ENCODE measurements at regions not wholly inside any gene's neighbourhood (a gene's known extent, or its start where the extent isn't known, plus 50 kb on each side); places are given as distances from the start of the nearest gene placed in this dataset.

DNA sequence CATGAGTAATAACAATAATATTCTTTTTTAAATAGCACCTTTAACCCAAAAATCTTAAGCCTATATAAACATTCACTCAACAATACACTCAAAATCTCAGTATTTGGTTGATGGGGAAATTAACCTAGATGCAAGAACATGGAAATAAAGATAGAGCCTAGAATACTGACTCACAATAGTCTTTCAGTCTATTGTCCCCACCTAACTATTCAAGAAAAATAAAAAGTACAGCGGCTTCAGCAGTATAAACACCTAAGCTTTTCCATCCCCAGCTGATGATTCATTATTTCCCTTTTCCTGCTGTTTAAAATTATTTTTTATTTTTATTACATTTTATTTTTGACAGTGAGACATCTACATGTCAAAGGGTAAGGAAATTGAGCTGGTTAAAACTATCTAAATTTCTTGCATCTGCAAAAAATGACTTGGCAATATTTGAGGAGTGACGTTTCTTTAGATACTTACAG is 201.4 kb downstream of the FZD1 start (continued):
- no peak for TF ChIP-seq RUNX3 (IDR thresholded peaks at IDR 0.05; ENCODE audit: low read length)
- no peak for TF ChIP-seq RBBP5 (conservative IDR thresholded peaks at IDR 0.05)
- no peak for TF ChIP-seq PAX5 (IDR thresholded peaks at IDR 0.05; ENCODE audit: borderline replicate concordance, low read depth, low read length)
- no peak for TF ChIP-seq CREM (IDR thresholded peaks at IDR 0.05; ENCODE audit: low read depth)
- no peak for TF ChIP-seq GATAD2B (conservative IDR thresholded peaks at IDR 0.05; ENCODE audit: low read depth)
- no peak for TF ChIP-seq SP1 (IDR thresholded peaks at IDR 0.05; ENCODE audit: low read depth, low read length)
- no peak for TF ChIP-seq KAT2A (conservative IDR thresholded peaks at IDR 0.05; ENCODE audit: control insufficient read depth, low read depth, low read length)
- TF ChIP-seq HDGF (IDR thresholded peaks at IDR 0.05), result no peak
- no peak for TF ChIP-seq GABPA (IDR thresholded peaks at IDR 0.05; ENCODE audit: low read depth)

DNA sequence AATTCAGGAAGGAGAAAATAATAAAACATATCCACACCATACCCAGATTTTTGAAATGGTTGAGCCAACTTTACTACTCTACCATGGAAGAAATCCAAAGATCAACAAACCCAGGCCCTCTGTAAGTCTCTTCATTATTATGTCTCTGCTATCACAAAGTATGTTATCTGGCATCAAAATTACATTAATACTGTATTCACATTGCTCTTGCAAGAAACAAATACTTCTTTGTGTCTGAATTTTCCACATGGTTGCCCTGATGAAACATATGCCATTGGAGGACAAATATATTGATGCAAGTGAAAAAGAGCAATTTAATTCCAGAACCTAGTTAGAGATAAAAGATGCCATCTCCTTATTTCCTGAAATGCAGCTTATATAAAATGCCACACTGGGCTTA is 204.0 kb downstream of the FZD1 start:
- Histone ChIP-seq H3K36me3 (ENCODE audit: control insufficient read depth in 2 of 2, insufficient read depth in 2 of 2, low read length in 1 of 2) (no peaks in the 10 kb centered on the region), H3K27me3 (replicated peaks in 1 of 2; ENCODE audit: control insufficient read depth in 2 of 2, insufficient read depth in 2 of 2, low read length in 1 of 2) (no peaks in the 10 kb centered on the region), H3K4me2 (ENCODE audit: control insufficient read depth, insufficient read depth) (no peak overlapping the region), H3K9ac (ENCODE audit: control insufficient read depth, insufficient read depth, low read length) (no peak overlapping the region), H3K79me2 (ENCODE audit: control insufficient read depth, insufficient read depth, low read length) (no peaks in the 10 kb centered on the region), H4K20me1 (ENCODE audit: control insufficient read depth, insufficient read depth) (no peaks in the 10 kb centered on the region), H3K4me3 (no peak overlapping the region), H3K4me1 (ENCODE audit: control insufficient read depth, insufficient read depth, low read length) (no peaks in the 10 kb centered on the region), H3K27ac (ENCODE audit: control insufficient read depth, insufficient read depth) (no peak overlapping the region), H3K9me3 (replicated peaks; ENCODE audit: control insufficient read depth, insufficient read depth, low read length) (no peaks in the 10 kb centered on the region), H2AFZ (ENCODE audit: control insufficient read depth, low read depth, low read length) (no peak overlapping the region)
- ATAC-seq (no peak), DNase-seq (ENCODE audit: low read depth, low spot score) (no peak), FAIRE-seq (no peak)
- BruUV-seq (replicated peaks), result no TSS peak
- SMC1A ChIA-PET (ENCODE audit: uncharacterized antibody, unreplicated experiment), result no interaction called here
- RAD21 ChIA-PET (ENCODE audit: unreplicated experiment), result no interaction called here
- CTCF ChIA-PET, result no interaction called here
- POLR2A ChIA-PET, result no interaction called here
- in situ Hi-C loops (cut with MboI), result no loop called here
- intact Hi-C loops (cut with micrococcal nuclease; ENCODE audit: unreplicated experiment), result no loop called here
- no peak for TF ChIP-seq YBX1 (IDR thresholded peaks at IDR 0.05)
- no peak for TF ChIP-seq ZBED1 (IDR thresholded peaks at IDR 0.05; ENCODE audit: borderline replicate concordance)
- TF ChIP-seq ZZZ3 (IDR thresholded peaks at IDR 0.05; ENCODE audit: control insufficient read depth, insufficient read length, low read depth), result no peak
- no peak for TF ChIP-seq NFIC (IDR thresholded peaks at IDR 0.05; ENCODE audit: low read depth, low read length)
- TF ChIP-seq ZNF24 (IDR thresholded peaks at IDR 0.05), result no peak
- TF ChIP-seq, protein P1, sequence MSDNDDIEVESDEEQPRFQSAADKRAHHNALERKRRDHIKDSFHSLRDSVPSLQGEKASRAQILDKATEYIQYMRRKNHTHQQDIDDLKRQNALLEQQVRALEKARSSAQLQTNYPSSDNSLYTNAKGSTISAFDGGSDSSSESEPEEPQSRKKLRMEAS (IDR thresholded peaks at IDR 0.05; ENCODE audit: low read depth, low read length), result no peak
- TF ChIP-seq, protein P2, sequence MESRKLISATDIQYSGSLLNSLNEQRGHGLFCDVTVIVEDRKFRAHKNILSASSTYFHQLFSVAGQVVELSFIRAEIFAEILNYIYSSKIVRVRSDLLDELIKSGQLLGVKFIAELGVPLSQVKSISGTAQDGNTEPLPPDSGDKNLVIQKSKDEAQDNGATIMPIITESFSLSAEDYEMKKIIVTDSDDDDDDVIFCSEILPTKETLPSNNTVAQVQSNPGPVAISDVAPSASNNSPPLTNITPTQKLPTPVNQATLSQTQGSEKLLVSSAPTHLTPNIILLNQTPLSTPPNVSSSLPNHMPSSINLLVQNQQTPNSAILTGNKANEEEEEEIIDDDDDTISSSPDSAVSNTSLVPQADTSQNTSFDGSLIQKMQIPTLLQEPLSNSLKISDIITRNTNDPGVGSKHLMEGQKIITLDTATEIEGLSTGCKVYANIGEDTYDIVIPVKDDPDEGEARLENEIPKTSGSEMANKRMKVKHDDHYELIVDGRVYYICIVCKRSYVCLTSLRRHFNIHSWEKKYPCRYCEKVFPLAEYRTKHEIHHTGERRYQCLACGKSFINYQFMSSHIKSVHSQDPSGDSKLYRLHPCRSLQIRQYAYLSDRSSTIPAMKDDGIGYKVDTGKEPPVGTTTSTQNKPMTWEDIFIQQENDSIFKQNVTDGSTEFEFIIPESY (IDR thresholded peaks at IDR 0.05), result no peak
- TF ChIP-seq POU2F2 (IDR thresholded peaks at IDR 0.05; ENCODE audit: borderline replicate concordance, low read depth, low read length), result no peak
- TF ChIP-seq, protein P3, sequence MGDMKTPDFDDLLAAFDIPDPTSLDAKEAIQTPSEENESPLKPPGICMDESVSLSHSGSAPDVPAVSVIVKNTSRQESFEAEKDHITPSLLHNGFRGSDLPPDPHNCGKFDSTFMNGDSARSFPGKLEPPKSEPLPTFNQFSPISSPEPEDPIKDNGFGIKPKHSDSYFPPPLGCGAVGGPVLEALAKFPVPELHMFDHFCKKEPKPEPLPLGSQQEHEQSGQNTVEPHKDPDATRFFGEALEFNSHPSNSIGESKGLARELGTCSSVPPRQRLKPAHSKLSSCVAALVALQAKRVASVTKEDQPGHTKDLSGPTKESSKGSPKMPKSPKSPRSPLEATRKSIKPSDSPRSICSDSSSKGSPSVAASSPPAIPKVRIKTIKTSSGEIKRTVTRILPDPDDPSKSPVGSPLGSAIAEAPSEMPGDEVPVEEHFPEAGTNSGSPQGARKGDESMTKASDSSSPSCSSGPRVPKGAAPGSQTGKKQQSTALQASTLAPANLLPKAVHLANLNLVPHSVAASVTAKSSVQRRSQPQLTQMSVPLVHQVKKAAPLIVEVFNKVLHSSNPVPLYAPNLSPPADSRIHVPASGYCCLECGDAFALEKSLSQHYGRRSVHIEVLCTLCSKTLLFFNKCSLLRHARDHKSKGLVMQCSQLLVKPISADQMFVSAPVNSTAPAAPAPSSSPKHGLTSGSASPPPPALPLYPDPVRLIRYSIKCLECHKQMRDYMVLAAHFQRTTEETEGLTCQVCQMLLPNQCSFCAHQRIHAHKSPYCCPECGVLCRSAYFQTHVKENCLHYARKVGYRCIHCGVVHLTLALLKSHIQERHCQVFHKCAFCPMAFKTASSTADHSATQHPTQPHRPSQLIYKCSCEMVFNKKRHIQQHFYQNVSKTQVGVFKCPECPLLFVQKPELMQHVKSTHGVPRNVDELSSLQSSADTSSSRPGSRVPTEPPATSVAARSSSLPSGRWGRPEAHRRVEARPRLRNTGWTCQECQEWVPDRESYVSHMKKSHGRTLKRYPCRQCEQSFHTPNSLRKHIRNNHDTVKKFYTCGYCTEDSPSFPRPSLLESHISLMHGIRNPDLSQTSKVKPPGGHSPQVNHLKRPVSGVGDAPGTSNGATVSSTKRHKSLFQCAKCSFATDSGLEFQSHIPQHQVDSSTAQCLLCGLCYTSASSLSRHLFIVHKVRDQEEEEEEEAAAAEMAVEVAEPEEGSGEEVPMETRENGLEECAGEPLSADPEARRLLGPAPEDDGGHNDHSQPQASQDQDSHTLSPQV (IDR thresholded peaks at IDR 0.05), result no peak
- TF ChIP-seq PML (IDR thresholded peaks at IDR 0.05; ENCODE audit: low read length), result no peak
- no peak for TF ChIP-seq PAX8 (IDR thresholded peaks at IDR 0.05)
- no peak for TF ChIP-seq NFYB (IDR thresholded peaks at IDR 0.05; ENCODE audit: insufficient read depth, low read depth, low read length)
- TF ChIP-seq BACH1 (IDR thresholded peaks at IDR 0.05; ENCODE audit: borderline replicate concordance), result no peak
- no peak for TF ChIP-seq IKZF2 (IDR thresholded peaks at IDR 0.05)
- no peak for TF ChIP-seq PAX5 (IDR thresholded peaks at IDR 0.05; ENCODE audit: borderline replicate concordance, low read depth, low read length)
